ENCODE measurements at regions not wholly inside any gene's neighbourhood (a gene's known extent, or its start where the extent isn't known, plus 50 kb on each side); places are given as distances from the start of the nearest gene placed in this dataset.
"Not testable (repeated sequence)": the region's sequence is repeated elsewhere in the genome, so short reads cannot be mapped to it uniquely, and the experiment has no call there.

DNA sequence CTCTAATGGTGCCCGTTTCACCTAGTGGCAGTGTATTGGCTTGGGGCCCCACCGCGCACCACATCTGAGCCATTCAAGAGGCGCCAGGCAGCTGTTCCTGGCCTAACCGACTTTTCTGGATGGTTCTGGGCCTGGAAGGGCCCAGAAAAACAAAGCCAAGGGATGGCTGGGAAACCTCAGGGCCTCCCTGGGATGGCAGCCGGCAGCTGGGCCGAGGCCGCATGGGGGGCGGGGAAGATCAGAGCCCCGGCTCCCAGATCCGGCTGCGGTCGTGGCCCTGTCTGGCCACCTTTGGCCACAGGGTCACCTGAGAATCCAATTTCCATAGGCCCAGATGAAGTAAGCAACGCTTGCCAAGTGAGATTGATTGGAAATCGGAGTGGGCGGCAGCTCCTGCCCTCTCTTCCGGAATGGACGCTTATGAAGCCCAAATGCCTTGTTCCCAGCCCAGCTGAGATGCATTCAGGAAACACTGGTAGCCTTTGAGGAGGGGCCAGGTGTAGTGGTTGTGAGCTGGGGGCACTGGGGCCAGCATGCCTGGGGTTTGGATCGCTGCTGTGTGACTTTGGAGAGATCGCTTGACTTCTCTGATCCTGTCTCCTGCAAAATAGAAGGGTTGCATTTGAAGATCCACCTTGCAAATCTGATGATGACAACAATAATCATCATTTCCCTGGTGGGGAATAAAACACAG lies 163.8 kb upstream of the GSE1 start:
- ATAC-seq (replicated peaks; ENCODE audit: extremely low read depth, poor library complexity, severe bottlenecking) (peak; percentile 11), DNase-seq (ENCODE audit: low spot score in 2 of 2) (no peak)
- peaks cover 21% of the 10 kb centered on the region for H3K4me1 Mint-ChIP-seq
- no peak overlapping the region for H3K27ac Mint-ChIP-seq (ENCODE audit: low read depth)
- H3K36me3 Mint-ChIP-seq (ENCODE audit: insufficient read depth), result peaks cover 2% of the 10 kb centered on the region
- no peaks in the 10 kb centered on the region for H3K9me3 Mint-ChIP-seq
- H3K4me3 Mint-ChIP-seq, result peak overlapping the region; percentile 59
- no peaks in the 10 kb centered on the region for H3K27me3 Mint-ChIP-seq

DNA sequence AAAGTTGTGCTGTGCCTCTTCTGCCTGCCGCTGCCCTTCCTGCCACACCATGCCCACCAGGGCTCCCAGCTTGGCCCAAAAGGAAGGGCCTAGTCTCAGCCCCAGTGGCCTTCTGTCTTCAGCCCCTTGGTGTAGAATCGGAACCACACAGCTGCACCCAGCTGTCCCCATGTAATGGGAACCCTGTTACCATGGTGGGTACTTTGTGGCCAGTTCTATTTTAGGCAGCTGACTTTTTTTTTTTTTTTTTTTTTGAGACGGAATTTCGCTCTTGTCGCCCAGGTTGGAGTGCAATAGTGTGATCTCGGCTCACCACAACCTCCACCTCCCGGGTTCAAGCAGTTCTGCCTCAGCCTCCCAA lies 163.3 kb upstream of the GSE1 start:
- peaks cover 2% of the 10 kb centered on the region for H3K36me3 Mint-ChIP-seq (ENCODE audit: insufficient read depth)
- peaks cover 21% of the 10 kb centered on the region for H3K4me1 Mint-ChIP-seq
- no peak overlapping the region for H3K27ac Mint-ChIP-seq (ENCODE audit: low read depth)

GRCh38 chr16:85451142-85451541 lies 162.0 kb upstream of the GSE1 start:
- not testable (repeated sequence) for DNase-seq (ENCODE audit: low spot score in 2 of 2); H3K9me3 Mint-ChIP-seq; ATAC-seq (replicated peaks; ENCODE audit: extremely low read depth, poor library complexity, severe bottlenecking); H3K27me3 Mint-ChIP-seq; H3K36me3 Mint-ChIP-seq (ENCODE audit: insufficient read depth)
- Mint-ChIP-seq H3K4me3 (peak overlapping the region; percentile 16), H3K4me1 (peaks cover 21% of the 10 kb centered on the region), H3K27ac (ENCODE audit: low read depth) (peak overlapping the region; percentile 22)

More for the DNA sequence above, 163.3 kb upstream of the GSE1 start:
- H3K27me3 Mint-ChIP-seq, result no peaks in the 10 kb centered on the region
- no peak for ATAC-seq (replicated peaks; ENCODE audit: extremely low read depth, poor library complexity, severe bottlenecking)
- no peaks in the 10 kb centered on the region for H3K9me3 Mint-ChIP-seq
- DNase-seq (ENCODE audit: low spot score in 2 of 2), result no peak
- H3K4me3 Mint-ChIP-seq, result no peak overlapping the region

GRCh38 chr16:85451641-85452363 lies 161.3 kb upstream of the GSE1 start:
- no peak overlapping the region for H3K27ac Mint-ChIP-seq (ENCODE audit: low read depth)
- no peak for ATAC-seq (replicated peaks; ENCODE audit: extremely low read depth, poor library complexity, severe bottlenecking)
- no peaks in the 10 kb centered on the region for H3K9me3 Mint-ChIP-seq
- DNase-seq (ENCODE audit: low spot score in 2 of 2), result no peak
- H3K4me3 Mint-ChIP-seq, result no peak overlapping the region
- peaks cover 2% of the 10 kb centered on the region for H3K36me3 Mint-ChIP-seq (ENCODE audit: insufficient read depth)
- peaks cover 21% of the 10 kb centered on the region for H3K4me1 Mint-ChIP-seq
- no peaks in the 10 kb centered on the region for H3K27me3 Mint-ChIP-seq

DNA sequence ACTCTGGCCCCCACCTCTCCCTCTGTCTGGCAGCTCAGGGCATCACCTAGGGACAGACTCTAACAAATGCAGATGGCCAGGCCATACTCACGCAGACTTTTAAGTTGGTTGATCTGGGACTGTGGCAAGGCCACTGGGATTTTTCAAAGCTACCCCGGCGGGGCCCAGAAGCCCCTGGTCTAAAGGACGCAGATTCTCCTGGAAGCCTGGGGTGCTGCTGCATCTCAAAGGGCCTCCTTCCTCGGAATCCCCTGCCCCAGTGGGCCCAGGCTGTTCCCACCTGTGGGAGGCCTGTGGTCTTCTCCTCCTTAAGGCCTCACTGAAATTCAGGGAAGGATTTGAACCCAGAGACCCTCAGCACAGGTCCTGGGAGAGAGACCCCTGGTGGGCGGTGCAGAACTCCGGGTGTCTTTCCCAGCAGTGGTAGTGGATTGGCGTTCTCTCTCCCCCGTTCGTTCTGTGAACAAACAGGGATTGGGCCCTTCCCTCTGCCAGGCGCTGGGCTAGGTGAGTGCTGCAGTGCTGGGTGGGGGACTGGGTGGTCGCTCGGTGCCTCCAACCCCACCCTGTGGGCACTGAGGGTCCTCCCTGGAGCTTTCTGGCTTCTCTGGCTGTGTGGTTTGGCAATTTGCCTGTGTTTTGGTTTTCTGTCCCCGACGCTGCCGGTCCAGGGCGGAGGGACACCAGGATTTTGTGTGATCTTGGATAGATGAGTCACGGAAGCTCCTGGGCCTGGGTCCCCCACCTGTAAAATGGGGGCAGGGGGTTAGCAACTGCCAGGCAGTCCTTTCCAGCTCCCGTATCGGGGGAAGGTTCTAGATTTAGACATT lies 160.5 kb upstream of the GSE1 start:
- DNase-seq (ENCODE audit: low spot score in 2 of 2) (no peak), ATAC-seq (replicated peaks; ENCODE audit: extremely low read depth, poor library complexity, severe bottlenecking) (no peak)
- Mint-ChIP-seq H3K4me1 (peaks cover 20% of the 10 kb centered on the region), H3K4me3 (no peak overlapping the region), H3K9me3 (no peaks in the 10 kb centered on the region), H3K36me3 (ENCODE audit: insufficient read depth) (peaks cover 2% of the 10 kb centered on the region), H3K27me3 (no peaks in the 10 kb centered on the region), H3K27ac (ENCODE audit: low read depth) (no peak overlapping the region)

DNA sequence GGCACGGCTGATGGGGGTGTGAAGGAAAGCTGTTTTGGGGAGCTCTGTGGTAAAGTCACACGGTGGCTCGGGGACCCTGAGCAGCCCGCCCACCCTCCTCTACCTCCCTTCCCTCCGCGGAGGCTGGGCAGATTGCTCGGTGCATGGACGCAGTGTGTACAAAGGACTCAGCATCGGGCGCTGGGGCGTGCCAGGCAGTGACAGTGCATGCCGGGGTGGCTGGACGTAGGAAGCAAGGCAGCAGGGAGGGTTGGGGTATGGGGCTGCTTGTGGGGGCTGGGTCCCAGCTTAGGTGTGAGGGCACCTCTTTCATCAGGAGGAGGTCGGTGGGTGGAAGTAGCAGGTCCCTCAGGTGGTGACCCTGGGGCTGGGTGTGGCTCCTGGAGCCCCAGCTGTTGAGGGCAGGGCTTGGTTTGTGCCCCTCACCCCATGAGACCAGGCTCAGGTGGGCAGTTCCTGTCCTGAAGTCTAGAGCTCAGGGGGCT lies 159.9 kb upstream of the GSE1 start:
- no peak overlapping the region for H3K4me3 Mint-ChIP-seq
- H3K27me3 Mint-ChIP-seq, result no peaks in the 10 kb centered on the region

GRCh38 chr16:85453703-85454102 lies 159.4 kb upstream of the GSE1 start:
- DNase-seq (ENCODE audit: low spot score in 2 of 2), result no peak
- ATAC-seq (replicated peaks; ENCODE audit: extremely low read depth, poor library complexity, severe bottlenecking), result no peak
- Mint-ChIP-seq H3K27ac (ENCODE audit: low read depth) (no peak overlapping the region), H3K27me3 (no peaks in the 10 kb centered on the region), H3K4me1 (peaks cover 8% of the 10 kb centered on the region), H3K4me3 (no peak overlapping the region), H3K36me3 (ENCODE audit: insufficient read depth) (peaks cover 2% of the 10 kb centered on the region), H3K9me3 (no peaks in the 10 kb centered on the region)

More for the DNA sequence above, 159.9 kb upstream of the GSE1 start:
- ATAC-seq (replicated peaks; ENCODE audit: extremely low read depth, poor library complexity, severe bottlenecking) (no peak), DNase-seq (ENCODE audit: low spot score in 2 of 2) (no peak)
- Mint-ChIP-seq H3K4me1 (peaks cover 13% of the 10 kb centered on the region), H3K36me3 (ENCODE audit: insufficient read depth) (peaks cover 2% of the 10 kb centered on the region), H3K27ac (ENCODE audit: low read depth) (no peak overlapping the region), H3K9me3 (no peaks in the 10 kb centered on the region)

DNA sequence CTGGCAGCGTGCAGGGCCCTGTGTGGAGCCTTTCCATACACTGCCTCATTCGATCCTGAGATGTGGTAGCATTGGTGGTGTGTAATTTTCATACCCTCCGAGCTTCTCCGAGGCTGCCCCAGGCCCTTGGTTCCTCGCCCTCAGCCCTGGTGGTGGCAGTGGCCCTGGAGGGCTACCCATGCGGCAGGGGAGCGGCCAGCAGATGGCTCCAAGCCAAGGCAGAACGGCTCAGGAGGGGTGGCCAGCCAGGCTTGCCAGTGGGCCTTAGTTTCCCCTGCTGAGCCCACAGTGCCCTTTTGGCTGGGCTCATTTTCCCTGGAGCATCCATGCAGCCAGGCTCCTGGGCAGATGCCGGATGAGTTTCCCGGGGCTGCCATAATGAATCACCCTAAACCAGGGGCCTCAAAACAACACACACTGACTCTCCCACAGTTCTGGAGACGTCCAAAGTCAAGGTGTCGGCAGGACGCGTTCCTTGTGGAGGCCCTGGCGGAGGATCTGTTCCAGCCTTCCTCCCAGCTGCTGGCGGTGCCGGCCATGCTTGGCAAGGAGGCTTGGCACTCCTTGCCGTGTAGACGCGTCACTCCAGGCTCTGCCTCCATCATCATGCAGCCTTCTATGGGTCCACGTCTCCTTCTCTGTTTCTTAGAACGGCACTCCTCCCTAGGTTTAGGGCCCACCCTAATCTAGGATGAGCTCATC lies 158.8 kb upstream of the GSE1 start:
- no peak overlapping the region for H3K27ac Mint-ChIP-seq (ENCODE audit: low read depth)
- H3K9me3 Mint-ChIP-seq, result no peaks in the 10 kb centered on the region
- no peak overlapping the region for H3K4me3 Mint-ChIP-seq
- H3K27me3 Mint-ChIP-seq, result no peaks in the 10 kb centered on the region
- no peak for DNase-seq (ENCODE audit: low spot score in 2 of 2)
- no peak for ATAC-seq (replicated peaks; ENCODE audit: extremely low read depth, poor library complexity, severe bottlenecking)
- H3K36me3 Mint-ChIP-seq (ENCODE audit: insufficient read depth), result peaks cover 2% of the 10 kb centered on the region
- peaks cover 2% of the 10 kb centered on the region for H3K4me1 Mint-ChIP-seq

- peak overlapping the region; percentile 56 for H3K27ac Mint-ChIP-seq (ENCODE audit: low read depth)
- H3K36me3 Mint-ChIP-seq (ENCODE audit: insufficient read depth), result peaks cover 2% of the 10 kb centered on the region
- ATAC-seq (replicated peaks; ENCODE audit: extremely low read depth, poor library complexity, severe bottlenecking) (no peak), DNase-seq (ENCODE audit: low spot score in 2 of 2) (no peak)
- peaks cover 5% of the 10 kb centered on the region for H3K27me3 Mint-ChIP-seq
- H3K4me1 Mint-ChIP-seq, result no peaks in the 10 kb centered on the region
- no peak overlapping the region for H3K4me3 Mint-ChIP-seq
- no peaks in the 10 kb centered on the region for H3K9me3 Mint-ChIP-seq
Observed at GRCh38 chr16:85455534-85455933, 157.6 kb upstream of the GSE1 start.

- Mint-ChIP-seq H3K4me1 (peaks cover 6% of the 10 kb centered on the region), H3K9me3 (no peaks in the 10 kb centered on the region), H3K4me3 (no peak overlapping the region), H3K27ac (ENCODE audit: low read depth) (no peak overlapping the region), H3K27me3 (peaks cover 18% of the 10 kb centered on the region), H3K36me3 (ENCODE audit: insufficient read depth) (peaks cover 2% of the 10 kb centered on the region)
- DNase-seq (ENCODE audit: low spot score in 2 of 2) (no peak), ATAC-seq (replicated peaks; ENCODE audit: extremely low read depth, poor library complexity, severe bottlenecking) (no peak)
Observed at GRCh38 chr16:85457366-85457765, 155.8 kb upstream of the GSE1 start.

DNA sequence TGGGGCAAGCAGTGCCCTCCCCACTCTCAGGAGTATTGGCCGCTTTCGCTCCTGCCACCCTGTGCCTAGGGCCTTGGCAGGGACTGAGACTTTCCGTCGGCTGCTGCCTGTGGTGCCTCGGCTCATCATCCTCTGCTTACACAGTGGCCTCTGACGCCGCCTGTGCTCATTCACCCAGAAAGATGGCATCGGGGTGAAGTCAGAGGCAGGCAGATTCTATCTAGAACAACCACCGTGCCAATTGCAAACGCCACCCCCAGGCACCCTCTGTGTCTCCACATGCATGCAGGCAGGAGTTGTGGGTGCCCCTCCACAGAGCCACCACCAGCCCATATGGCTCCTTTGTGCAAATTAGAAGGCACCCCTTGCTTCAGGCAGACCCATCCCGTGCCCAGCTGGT lies 154.2 kb upstream of the GSE1 start:
- Mint-ChIP-seq H3K4me1 (peaks cover 9% of the 10 kb centered on the region), H3K36me3 (ENCODE audit: insufficient read depth) (peaks cover 2% of the 10 kb centered on the region), H3K27ac (ENCODE audit: low read depth) (no peak overlapping the region), H3K9me3 (no peaks in the 10 kb centered on the region), H3K4me3 (no peak overlapping the region), H3K27me3 (peaks cover 31% of the 10 kb centered on the region)
- ATAC-seq (replicated peaks; ENCODE audit: extremely low read depth, poor library complexity, severe bottlenecking) (no peak), DNase-seq (ENCODE audit: low spot score in 2 of 2) (no peak)

DNA sequence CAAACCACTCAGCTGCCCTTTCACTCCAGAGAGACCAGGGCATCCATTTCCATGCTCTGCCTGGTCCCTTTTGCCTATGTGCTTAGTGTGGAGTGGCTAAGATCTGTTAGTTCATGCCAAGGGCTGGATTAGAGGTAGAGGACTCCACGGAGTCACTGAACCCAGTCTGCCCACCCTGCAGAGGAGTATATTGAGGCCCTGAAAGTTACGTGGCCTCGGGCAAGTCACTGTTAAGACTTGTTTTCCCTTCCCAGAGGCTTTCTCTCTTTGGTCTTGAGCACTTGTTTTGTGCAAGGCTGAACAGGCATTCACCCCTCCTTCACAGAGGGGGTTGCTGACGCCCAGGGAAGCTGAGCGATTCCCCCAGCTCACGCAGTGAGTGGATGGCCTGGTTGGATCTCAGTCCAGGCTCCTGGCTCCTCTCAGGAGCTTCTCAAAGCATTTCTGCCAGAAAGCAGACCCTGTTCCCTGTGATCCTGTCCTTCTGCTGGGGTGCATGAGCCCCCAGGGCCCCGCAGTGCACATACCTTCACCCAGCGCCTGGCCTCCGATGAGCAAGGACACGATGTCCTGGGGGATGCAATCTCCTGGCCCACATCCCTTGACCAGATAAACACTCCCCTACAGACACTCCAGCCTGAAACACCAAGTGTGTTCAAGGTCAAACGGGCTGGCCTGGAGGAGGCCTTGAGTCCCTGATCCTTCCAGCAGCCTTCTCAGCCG lies 153.4 kb upstream of the GSE1 start:
- no peak overlapping the region for H3K4me3 Mint-ChIP-seq
- peaks cover 37% of the 10 kb centered on the region for H3K27me3 Mint-ChIP-seq

More for the DNA sequence above, 153.4 kb upstream of the GSE1 start:
- H3K36me3 Mint-ChIP-seq (ENCODE audit: insufficient read depth), result peaks cover 2% of the 10 kb centered on the region
- DNase-seq (ENCODE audit: low spot score in 2 of 2) (no peak), ATAC-seq (replicated peaks; ENCODE audit: extremely low read depth, poor library complexity, severe bottlenecking) (no peak)
- H3K27ac Mint-ChIP-seq (ENCODE audit: low read depth), result no peak overlapping the region
- H3K9me3 Mint-ChIP-seq, result no peaks in the 10 kb centered on the region
- H3K4me1 Mint-ChIP-seq, result peaks cover 9% of the 10 kb centered on the region

All from central memory CD8-positive, alpha-beta T cell (primary cell).